ENCODE measurements at regions not wholly inside any gene's neighbourhood (a gene's known extent, or its start where the extent isn't known, plus 50 kb on each side); places are given as distances from the start of the nearest gene placed in this dataset.

DNA sequence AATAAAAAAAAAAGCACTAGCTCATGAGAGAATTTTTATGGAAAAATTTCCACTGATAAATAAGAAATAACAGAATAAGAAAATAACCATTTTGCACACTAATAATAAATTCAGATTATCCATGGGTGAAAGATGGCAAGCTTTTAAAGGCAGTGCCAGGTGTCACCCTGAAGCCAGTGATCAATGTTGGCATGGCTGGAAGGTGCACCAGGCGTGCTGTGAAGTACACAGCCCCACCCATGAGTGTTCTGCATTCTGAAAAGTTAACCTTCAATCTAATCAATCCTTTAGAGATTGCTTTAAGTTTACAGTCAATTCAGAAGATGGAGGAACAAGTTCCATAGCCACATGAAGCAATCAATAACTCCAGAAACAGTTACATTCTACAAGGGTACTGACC, 284.4 kb downstream of the C6orf118 start:
- TF ChIP-seq, protein P1, sequence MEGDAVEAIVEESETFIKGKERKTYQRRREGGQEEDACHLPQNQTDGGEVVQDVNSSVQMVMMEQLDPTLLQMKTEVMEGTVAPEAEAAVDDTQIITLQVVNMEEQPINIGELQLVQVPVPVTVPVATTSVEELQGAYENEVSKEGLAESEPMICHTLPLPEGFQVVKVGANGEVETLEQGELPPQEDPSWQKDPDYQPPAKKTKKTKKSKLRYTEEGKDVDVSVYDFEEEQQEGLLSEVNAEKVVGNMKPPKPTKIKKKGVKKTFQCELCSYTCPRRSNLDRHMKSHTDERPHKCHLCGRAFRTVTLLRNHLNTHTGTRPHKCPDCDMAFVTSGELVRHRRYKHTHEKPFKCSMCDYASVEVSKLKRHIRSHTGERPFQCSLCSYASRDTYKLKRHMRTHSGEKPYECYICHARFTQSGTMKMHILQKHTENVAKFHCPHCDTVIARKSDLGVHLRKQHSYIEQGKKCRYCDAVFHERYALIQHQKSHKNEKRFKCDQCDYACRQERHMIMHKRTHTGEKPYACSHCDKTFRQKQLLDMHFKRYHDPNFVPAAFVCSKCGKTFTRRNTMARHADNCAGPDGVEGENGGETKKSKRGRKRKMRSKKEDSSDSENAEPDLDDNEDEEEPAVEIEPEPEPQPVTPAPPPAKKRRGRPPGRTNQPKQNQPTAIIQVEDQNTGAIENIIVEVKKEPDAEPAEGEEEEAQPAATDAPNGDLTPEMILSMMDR (IDR thresholded peaks at IDR 0.05; ENCODE audit: low read depth, low read length): no peak
- Histone ChIP-seq H3K36me3 (no peaks in the 10 kb centered on the region), H3K4me3 (ENCODE audit: low read depth, low read length) (no peak overlapping the region), H3K27me3 (no peaks in the 10 kb centered on the region), H3K4me1 (no peaks in the 10 kb centered on the region), H3K9me3 (no peaks in the 10 kb centered on the region)
- no peak for DNase-seq

- no peak overlapping the region for H3K4me3 ChIP-seq (ENCODE audit: low read depth, low read length)
- no peaks in the 10 kb centered on the region for H3K4me1 ChIP-seq
- no peak for DNase-seq
- no peaks in the 10 kb centered on the region for H3K9me3 ChIP-seq
- no peaks in the 10 kb centered on the region for H3K27me3 ChIP-seq
- TF ChIP-seq, protein P1 (IDR thresholded peaks at IDR 0.05; ENCODE audit: low read depth, low read length): no peak
- no peaks in the 10 kb centered on the region for H3K36me3 ChIP-seq
Measured at GRCh38 chr6:165019681-165020080, 289.7 kb downstream of the C6orf118 start.

- TF ChIP-seq, protein P1 (IDR thresholded peaks at IDR 0.05; ENCODE audit: low read depth, low read length): no peak
- Histone ChIP-seq H3K27me3 (no peaks in the 10 kb centered on the region), H3K36me3 (no peaks in the 10 kb centered on the region), H3K4me1 (no peaks in the 10 kb centered on the region), H3K9me3 (no peaks in the 10 kb centered on the region), H3K4me3 (ENCODE audit: low read depth, low read length) (no peak overlapping the region)
- DNase-seq: no peak
Measured at GRCh38 chr6:165015676-165016075, 293.7 kb downstream of the C6orf118 start.

- no peaks in the 10 kb centered on the region for H3K27me3 ChIP-seq
- TF ChIP-seq, protein P1 (IDR thresholded peaks at IDR 0.05; ENCODE audit: low read depth, low read length): no peak
- no peak overlapping the region for H3K4me3 ChIP-seq (ENCODE audit: low read depth, low read length)
- no peaks in the 10 kb centered on the region for H3K4me1 ChIP-seq
- H3K9me3 ChIP-seq: no peaks in the 10 kb centered on the region
- no peaks in the 10 kb centered on the region for H3K36me3 ChIP-seq
- DNase-seq: no peak
Measured at GRCh38 chr6:165013701-165014100, 295.7 kb downstream of the C6orf118 start.

- TF ChIP-seq, protein P1 (IDR thresholded peaks at IDR 0.05; ENCODE audit: low read depth, low read length): no peak
- Histone ChIP-seq H3K9me3 (no peaks in the 10 kb centered on the region), H3K4me1 (no peaks in the 10 kb centered on the region), H3K27me3 (no peaks in the 10 kb centered on the region), H3K36me3 (no peaks in the 10 kb centered on the region), H3K4me3 (ENCODE audit: low read depth, low read length) (no peak overlapping the region)
- DNase-seq: no peak
Measured at GRCh38 chr6:165012183-165012582, 297.2 kb downstream of the C6orf118 start.

- Histone ChIP-seq H3K27me3 (no peaks in the 10 kb centered on the region), H3K4me1 (no peaks in the 10 kb centered on the region), H3K9me3 (no peaks in the 10 kb centered on the region), H3K36me3 (no peaks in the 10 kb centered on the region), H3K4me3 (ENCODE audit: low read depth, low read length) (no peak overlapping the region)
- no peak for DNase-seq
- TF ChIP-seq, protein P1 (IDR thresholded peaks at IDR 0.05; ENCODE audit: low read depth, low read length): no peak
Measured at GRCh38 chr6:165010556-165011535, 298.6 kb downstream of the C6orf118 start.
